ENCODE measurements at regions not wholly inside any gene's neighbourhood (a gene's known extent, or its start where the extent isn't known, plus 50 kb on each side); places are given as distances from the start of the nearest gene placed in this dataset.

- Histone ChIP-seq H3K9ac (ENCODE audit: low read depth, low read length) (no peak overlapping the region), H3K4me1 (ENCODE audit: insufficient read depth, low read length) (no peaks in the 10 kb centered on the region), H3K36me3 (ENCODE audit: insufficient read depth, low read length) (no peaks in the 10 kb centered on the region)
Measured at GRCh38 chr1:234882898-234883297, 245.7 kb downstream of the TOMM20 start.

GRCh38 chr1:234881893-234882771 is 246.5 kb downstream of the TOMM20 start:
- Histone ChIP-seq H3K4me1 (ENCODE audit: insufficient read depth, low read length) (no peaks in the 10 kb centered on the region), H3K9me3 (ENCODE audit: control insufficient read depth, insufficient read depth, low read length) (no peaks in the 10 kb centered on the region), H3K9ac (ENCODE audit: low read depth, low read length) (no peak overlapping the region), H3K36me3 (ENCODE audit: insufficient read depth, low read length) (no peaks in the 10 kb centered on the region)

More at GRCh38 chr1:234882898-234883297, 245.7 kb downstream of the TOMM20 start:
- no peaks in the 10 kb centered on the region for H3K9me3 ChIP-seq (ENCODE audit: control insufficient read depth, insufficient read depth, low read length)

- H3K9ac ChIP-seq (ENCODE audit: low read depth, low read length): no peak overlapping the region
- H3K4me1 ChIP-seq (ENCODE audit: insufficient read depth, low read length): no peaks in the 10 kb centered on the region
- no peaks in the 10 kb centered on the region for H3K36me3 ChIP-seq (ENCODE audit: insufficient read depth, low read length)
- no peaks in the 10 kb centered on the region for H3K9me3 ChIP-seq (ENCODE audit: control insufficient read depth, insufficient read depth, low read length)
Measured at GRCh38 chr1:234879147-234880080, 249.2 kb downstream of the TOMM20 start.

- H3K9me3 ChIP-seq (ENCODE audit: control insufficient read depth, insufficient read depth, low read length): no peaks in the 10 kb centered on the region
- no peaks in the 10 kb centered on the region for H3K4me1 ChIP-seq (ENCODE audit: insufficient read depth, low read length)
Measured at GRCh38 chr1:234878288-234878687, 250.3 kb downstream of the TOMM20 start.

GRCh38 chr1:234877761-234878160 is 250.9 kb downstream of the TOMM20 start:
- no peaks in the 10 kb centered on the region for H3K9me3 ChIP-seq (ENCODE audit: control insufficient read depth, insufficient read depth, low read length)
- H3K36me3 ChIP-seq (ENCODE audit: insufficient read depth, low read length): no peaks in the 10 kb centered on the region
- H3K9ac ChIP-seq (ENCODE audit: low read depth, low read length): no peak overlapping the region
- H3K4me1 ChIP-seq (ENCODE audit: insufficient read depth, low read length): no peaks in the 10 kb centered on the region

More at GRCh38 chr1:234878288-234878687, 250.3 kb downstream of the TOMM20 start:
- Histone ChIP-seq H3K9ac (ENCODE audit: low read depth, low read length) (no peak overlapping the region), H3K36me3 (ENCODE audit: insufficient read depth, low read length) (no peaks in the 10 kb centered on the region)

GRCh38 chr1:234875953-234876855 is 252.4 kb downstream of the TOMM20 start:
- Histone ChIP-seq H3K9me3 (ENCODE audit: control insufficient read depth, insufficient read depth, low read length) (no peaks in the 10 kb centered on the region), H3K4me1 (ENCODE audit: insufficient read depth, low read length) (no peaks in the 10 kb centered on the region), H3K36me3 (ENCODE audit: insufficient read depth, low read length) (no peaks in the 10 kb centered on the region), H3K9ac (ENCODE audit: low read depth, low read length) (no peak overlapping the region)

GRCh38 chr1:234875328-234875952 is 253.2 kb downstream of the TOMM20 start:
- H3K9ac ChIP-seq (ENCODE audit: low read depth, low read length): no peak overlapping the region
- H3K4me1 ChIP-seq (ENCODE audit: insufficient read depth, low read length): no peaks in the 10 kb centered on the region
- H3K36me3 ChIP-seq (ENCODE audit: insufficient read depth, low read length): no peaks in the 10 kb centered on the region
- no peaks in the 10 kb centered on the region for H3K9me3 ChIP-seq (ENCODE audit: control insufficient read depth, insufficient read depth, low read length)

GRCh38 chr1:234874291-234875288 is 254.0 kb downstream of the TOMM20 start:
- H3K9me3 ChIP-seq (ENCODE audit: control insufficient read depth, insufficient read depth, low read length): no peaks in the 10 kb centered on the region
- H3K36me3 ChIP-seq (ENCODE audit: insufficient read depth, low read length): no peaks in the 10 kb centered on the region
- no peaks in the 10 kb centered on the region for H3K4me1 ChIP-seq (ENCODE audit: insufficient read depth, low read length)
- H3K9ac ChIP-seq (ENCODE audit: low read depth, low read length): no peak overlapping the region

- Histone ChIP-seq H3K4me1 (ENCODE audit: insufficient read depth, low read length) (no peaks in the 10 kb centered on the region), H3K36me3 (ENCODE audit: insufficient read depth, low read length) (no peaks in the 10 kb centered on the region), H3K9me3 (ENCODE audit: control insufficient read depth, insufficient read depth, low read length) (no peaks in the 10 kb centered on the region), H3K9ac (ENCODE audit: low read depth, low read length) (no peak overlapping the region)
Measured at GRCh38 chr1:234871710-234872271, 256.8 kb downstream of the TOMM20 start.

- Histone ChIP-seq H3K9ac (ENCODE audit: low read depth, low read length) (no peak overlapping the region), H3K36me3 (ENCODE audit: insufficient read depth, low read length) (no peaks in the 10 kb centered on the region), H3K9me3 (ENCODE audit: control insufficient read depth, insufficient read depth, low read length) (no peaks in the 10 kb centered on the region), H3K4me1 (ENCODE audit: insufficient read depth, low read length) (no peaks in the 10 kb centered on the region)
Measured at GRCh38 chr1:234871039-234871709, 257.5 kb downstream of the TOMM20 start.

GRCh38 chr1:234870020-234870981 is 258.3 kb downstream of the TOMM20 start:
- H3K9ac ChIP-seq (ENCODE audit: low read depth, low read length): no peak overlapping the region
- H3K9me3 ChIP-seq (ENCODE audit: control insufficient read depth, insufficient read depth, low read length): no peaks in the 10 kb centered on the region
- H3K36me3 ChIP-seq (ENCODE audit: insufficient read depth, low read length): no peaks in the 10 kb centered on the region
- H3K4me1 ChIP-seq (ENCODE audit: insufficient read depth, low read length): no peaks in the 10 kb centered on the region
